ENCODE measurements at regions not wholly inside any gene's neighbourhood (a gene's known extent, or its start where the extent isn't known, plus 50 kb on each side); places are given as distances from the start of the nearest gene placed in this dataset.

- TF ChIP-seq, protein P1, sequence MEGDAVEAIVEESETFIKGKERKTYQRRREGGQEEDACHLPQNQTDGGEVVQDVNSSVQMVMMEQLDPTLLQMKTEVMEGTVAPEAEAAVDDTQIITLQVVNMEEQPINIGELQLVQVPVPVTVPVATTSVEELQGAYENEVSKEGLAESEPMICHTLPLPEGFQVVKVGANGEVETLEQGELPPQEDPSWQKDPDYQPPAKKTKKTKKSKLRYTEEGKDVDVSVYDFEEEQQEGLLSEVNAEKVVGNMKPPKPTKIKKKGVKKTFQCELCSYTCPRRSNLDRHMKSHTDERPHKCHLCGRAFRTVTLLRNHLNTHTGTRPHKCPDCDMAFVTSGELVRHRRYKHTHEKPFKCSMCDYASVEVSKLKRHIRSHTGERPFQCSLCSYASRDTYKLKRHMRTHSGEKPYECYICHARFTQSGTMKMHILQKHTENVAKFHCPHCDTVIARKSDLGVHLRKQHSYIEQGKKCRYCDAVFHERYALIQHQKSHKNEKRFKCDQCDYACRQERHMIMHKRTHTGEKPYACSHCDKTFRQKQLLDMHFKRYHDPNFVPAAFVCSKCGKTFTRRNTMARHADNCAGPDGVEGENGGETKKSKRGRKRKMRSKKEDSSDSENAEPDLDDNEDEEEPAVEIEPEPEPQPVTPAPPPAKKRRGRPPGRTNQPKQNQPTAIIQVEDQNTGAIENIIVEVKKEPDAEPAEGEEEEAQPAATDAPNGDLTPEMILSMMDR (IDR thresholded peaks at IDR 0.05), result no peak
- TF ChIP-seq POLR2A (IDR thresholded peaks at IDR 0.05; ENCODE audit: low read depth) (no peak), POLR2AphosphoS5 (IDR thresholded peaks at IDR 0.05) (no peak), EP300 (IDR thresholded peaks at IDR 0.05) (no peak)
These were observed 362.0 kb downstream of the IRX1 start for GRCh38 chr5:3957658-3958057.
